Right atrium auricular region (tissue), 2 donors: ENCODE measurements at regions not wholly inside any gene's neighbourhood (a gene's known extent, or its start where the extent isn't known, plus 50 kb on each side); places are given as distances from the start of the nearest gene placed in this dataset.

Experiments used
- DNase-seq: peaks from one replicate; pipeline ENCODE4 v3.0.0-alpha.2; 2019; ENCODE audit warnings: low spot score
- H3K27ac ChIP-seq, 2 donors: fragments of 200-600 bp; sonication (generic); 1 replicate in 1 of 2; 2 replicates in 1 of 2; pipeline ENCODE4 v1.5.1; 2016 to 2019
- H3K27me3 ChIP-seq, 2 donors: fragments of 200-600 bp; sonication (generic); one replicate each; pipeline versions ENCODE4 v1.5.1 to v1.6.0; 2017 to 2019
- H3K36me3 ChIP-seq: fragments of 200-600 bp; sonication (generic); one replicate; pipeline ENCODE4 v1.5.1; 2016
- H3K4me1 ChIP-seq, 2 donors: fragments of 200-600 bp; sonication (generic); one replicate each; pipeline versions ENCODE4 v1.5.1 to v1.6.0; 2017 to 2019
- H3K4me3 ChIP-seq, 2 donors: fragments of 200-600 bp; sonication (generic); 1 replicate in 1 of 2; 2 replicates in 1 of 2; pipeline ENCODE4 v1.5.1; 2017 to 2019; ENCODE audit warnings: mild to moderate bottlenecking in 1 of 2, moderate library complexity in 1 of 2
- H3K9me3 ChIP-seq, 2 donors: fragments of 200-600 bp; sonication (generic); one replicate each; pipeline ENCODE4 v1.5.1; 2019
- TF ChIP-seq, protein P1 (sequence below), 2 donors: fragments of 200-600 bp; sonication (generic); IDR thresholded peaks; one replicate each; pipeline ENCODE4 v1.5.1; 2019; ENCODE audit warnings: antibody characterized with exemption in 2 of 2

DNA sequence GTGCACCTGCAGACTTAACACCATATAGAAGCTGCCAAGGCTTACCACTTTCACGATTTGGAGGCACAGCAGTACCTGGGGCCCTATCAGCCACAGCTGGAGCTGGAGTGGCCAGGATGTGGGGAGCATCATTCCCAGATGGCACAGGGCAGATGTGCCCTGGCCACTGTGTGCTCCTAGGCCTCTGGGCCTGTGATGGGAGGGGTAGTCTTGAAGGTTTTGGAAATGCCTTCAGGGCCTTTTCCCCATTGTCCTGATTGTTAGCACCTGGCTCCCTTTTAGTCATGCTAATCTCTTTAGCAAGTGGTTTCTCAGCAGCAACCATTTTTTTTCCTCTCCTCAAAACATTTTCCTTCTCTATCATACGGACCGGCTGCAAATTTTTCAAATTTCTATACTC is 490.2 kb downstream of the RAB28 start:
- Histone ChIP-seq H3K4me3 (no peak overlapping the region), H3K27me3 (no peaks in the 10 kb centered on the region), H3K27ac (no peak overlapping the region), H3K36me3 (no peaks in the 10 kb centered on the region), H3K9me3 (peaks cover 0 to 11% of the 10 kb centered on the region in 2 donors), H3K4me1 (no peaks in the 10 kb centered on the region)
- TF ChIP-seq, protein P1, sequence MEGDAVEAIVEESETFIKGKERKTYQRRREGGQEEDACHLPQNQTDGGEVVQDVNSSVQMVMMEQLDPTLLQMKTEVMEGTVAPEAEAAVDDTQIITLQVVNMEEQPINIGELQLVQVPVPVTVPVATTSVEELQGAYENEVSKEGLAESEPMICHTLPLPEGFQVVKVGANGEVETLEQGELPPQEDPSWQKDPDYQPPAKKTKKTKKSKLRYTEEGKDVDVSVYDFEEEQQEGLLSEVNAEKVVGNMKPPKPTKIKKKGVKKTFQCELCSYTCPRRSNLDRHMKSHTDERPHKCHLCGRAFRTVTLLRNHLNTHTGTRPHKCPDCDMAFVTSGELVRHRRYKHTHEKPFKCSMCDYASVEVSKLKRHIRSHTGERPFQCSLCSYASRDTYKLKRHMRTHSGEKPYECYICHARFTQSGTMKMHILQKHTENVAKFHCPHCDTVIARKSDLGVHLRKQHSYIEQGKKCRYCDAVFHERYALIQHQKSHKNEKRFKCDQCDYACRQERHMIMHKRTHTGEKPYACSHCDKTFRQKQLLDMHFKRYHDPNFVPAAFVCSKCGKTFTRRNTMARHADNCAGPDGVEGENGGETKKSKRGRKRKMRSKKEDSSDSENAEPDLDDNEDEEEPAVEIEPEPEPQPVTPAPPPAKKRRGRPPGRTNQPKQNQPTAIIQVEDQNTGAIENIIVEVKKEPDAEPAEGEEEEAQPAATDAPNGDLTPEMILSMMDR (IDR thresholded peaks at IDR 0.05) = no peak
- DNase-seq = no peak

DNA sequence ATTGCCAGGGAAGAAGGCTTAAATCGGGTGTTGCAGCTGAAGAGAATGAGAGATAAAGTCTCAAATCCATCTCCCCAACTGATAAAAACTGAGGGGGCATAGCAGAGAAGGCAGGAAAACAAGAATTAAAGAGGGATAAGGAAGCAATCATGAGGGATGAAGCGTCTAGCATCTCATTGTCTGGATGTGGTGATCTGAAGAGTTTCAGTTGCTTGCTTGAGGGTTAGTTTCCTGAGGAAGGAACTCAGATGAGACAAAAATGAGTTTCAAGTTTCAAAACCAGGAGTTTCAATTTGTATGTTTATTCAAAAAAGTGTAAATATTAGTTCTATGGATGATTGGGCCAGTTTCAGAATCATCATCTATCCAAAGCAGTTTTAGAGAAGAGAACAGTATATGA is 496.9 kb downstream of the RAB28 start:
- H3K4me3 ChIP-seq = no peak overlapping the region
- H3K27ac ChIP-seq = no peak overlapping the region
- no peaks in the 10 kb centered on the region for H3K4me1 ChIP-seq
- H3K27me3 ChIP-seq = no peaks in the 10 kb centered on the region
- H3K36me3 ChIP-seq = no peaks in the 10 kb centered on the region
- no peak for DNase-seq
- TF ChIP-seq, protein P1 (IDR thresholded peaks at IDR 0.05) = no peak
- H3K9me3 ChIP-seq = no peaks in the 10 kb centered on the region

DNA sequence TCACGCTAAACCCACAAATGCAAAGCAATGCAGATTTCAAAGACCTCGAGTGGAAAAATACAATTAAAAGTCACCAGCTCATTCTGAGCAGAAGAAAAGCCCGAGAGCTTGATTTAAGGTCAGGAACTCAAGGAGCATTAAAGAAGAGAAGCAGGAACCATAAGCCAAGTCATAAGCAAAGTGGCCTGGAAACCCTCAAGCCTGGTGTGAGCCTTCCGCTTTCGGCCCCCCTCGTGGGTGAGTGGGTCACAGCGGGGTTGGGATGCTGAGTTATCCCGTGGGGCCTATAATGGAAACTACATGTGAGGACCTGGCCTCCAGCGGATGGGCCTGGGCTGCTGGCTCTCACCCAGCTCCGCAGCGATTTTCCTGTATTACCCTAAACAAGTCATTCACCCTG is 504.3 kb downstream of the RAB28 start:
- Histone ChIP-seq H3K27ac (no peak overlapping the region), H3K27me3 (no peaks in the 10 kb centered on the region), H3K4me3 (no peak overlapping the region), H3K9me3 (no peaks in the 10 kb centered on the region), H3K4me1 (no peaks in the 10 kb centered on the region), H3K36me3 (no peaks in the 10 kb centered on the region)
- TF ChIP-seq, protein P1 (IDR thresholded peaks at IDR 0.05) = no peak
- no peak for DNase-seq

DNA sequence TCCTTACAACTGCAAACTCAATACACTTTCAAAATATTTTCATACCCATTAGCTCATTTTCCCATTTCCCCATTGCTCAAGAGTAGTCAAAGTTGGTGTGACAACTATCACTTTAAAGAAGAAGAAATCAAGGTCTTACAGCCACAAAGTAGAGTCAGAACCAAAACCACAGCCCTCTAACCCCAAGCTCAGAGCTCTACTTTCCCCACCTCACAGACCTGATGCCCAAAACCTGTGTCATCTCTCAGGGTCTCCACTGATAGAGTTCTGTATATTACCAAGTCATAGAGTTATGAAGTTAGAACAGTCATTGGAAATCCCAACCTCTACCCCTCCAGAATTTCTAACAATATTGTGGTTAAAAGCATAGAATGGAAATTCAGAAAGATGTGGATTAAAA is 505.8 kb downstream of the RAB28 start:
- Histone ChIP-seq H3K4me1 (no peaks in the 10 kb centered on the region), H3K36me3 (no peaks in the 10 kb centered on the region), H3K9me3 (no peaks in the 10 kb centered on the region), H3K27me3 (no peaks in the 10 kb centered on the region), H3K27ac (no peak overlapping the region), H3K4me3 (no peak overlapping the region)
- TF ChIP-seq, protein P1 (IDR thresholded peaks at IDR 0.05) = no peak
- DNase-seq = no peak

DNA sequence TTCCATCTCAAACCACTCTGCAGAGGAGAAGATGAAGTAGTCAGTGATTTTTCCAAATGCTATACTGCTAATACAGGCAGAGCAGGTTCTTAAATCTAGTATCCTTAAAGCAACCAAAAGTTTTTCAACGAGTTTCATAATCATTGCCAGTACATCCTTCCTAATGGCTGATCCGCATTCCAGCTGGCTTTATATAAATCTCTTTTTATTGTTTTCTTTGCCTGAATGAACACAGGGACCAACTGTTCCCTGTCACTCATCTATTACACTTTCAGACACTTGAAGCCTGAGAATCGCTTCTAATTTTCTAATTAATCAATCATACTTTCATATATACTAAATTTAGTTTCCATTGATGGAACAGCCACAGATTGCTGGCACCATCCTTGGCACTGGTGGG is 508.6 kb downstream of the RAB28 start:
- Histone ChIP-seq H3K9me3 (no peaks in the 10 kb centered on the region), H3K4me3 (no peak overlapping the region), H3K36me3 (no peaks in the 10 kb centered on the region), H3K27ac (no peak overlapping the region), H3K27me3 (no peaks in the 10 kb centered on the region), H3K4me1 (no peaks in the 10 kb centered on the region)
- DNase-seq = no peak
- TF ChIP-seq, protein P1 (IDR thresholded peaks at IDR 0.05) = no peak

DNA sequence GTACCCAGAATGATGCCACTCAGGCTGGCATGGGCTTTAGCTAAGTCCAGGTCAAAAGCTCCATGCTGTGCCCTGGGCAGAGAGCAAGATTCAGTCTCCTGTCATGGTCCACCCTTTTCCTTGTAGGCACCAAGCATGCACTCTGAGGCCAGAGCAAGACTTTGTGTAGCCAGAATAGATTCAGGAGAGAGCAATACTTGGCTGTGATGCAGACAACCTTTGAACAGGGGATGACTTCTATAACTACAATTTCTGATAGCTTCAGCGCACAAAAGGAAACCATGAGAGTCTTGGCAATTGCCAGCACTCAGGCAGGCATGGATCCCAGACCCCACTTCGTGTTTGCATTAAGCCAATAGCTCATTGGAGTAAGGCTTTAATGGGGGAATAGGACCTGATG is 510.6 kb downstream of the RAB28 start:
- Histone ChIP-seq H3K4me1 (no peaks in the 10 kb centered on the region), H3K36me3 (no peaks in the 10 kb centered on the region), H3K9me3 (no peaks in the 10 kb centered on the region), H3K4me3 (no peak overlapping the region), H3K27me3 (no peaks in the 10 kb centered on the region), H3K27ac (no peak overlapping the region)
- DNase-seq = no peak
- TF ChIP-seq, protein P1 (IDR thresholded peaks at IDR 0.05) = no peak
